Endothelial cell of umbilical vein (primary cell): ENCODE measurements at regions not wholly inside any gene's neighbourhood (a gene's known extent, or its start where the extent isn't known, plus 50 kb on each side); places are given as distances from the start of the nearest gene placed in this dataset.

Experiments
- BruUV-seq: library from RNA; stranded (reverse); fragments of 400-500 nt; replicated peaks from 2 replicates; lab custom pipeline; 2021; lab: Mats Ljungman, UMichigan
- CTCF ChIA-PET: fragments of 300-600, 350-600 bp; sonication (Branson Sonifier 250); formaldehyde crosslinking; loops from one replicate; lab custom pipeline; 2021; ENCODE audit warnings: antibody characterized with exemption, inconsistent platforms; lab: Charles Lee
- POLR2A ChIA-PET: fragments of 300-600, 350-600 bp; sonication (Branson Sonifier 250); formaldehyde crosslinking; loops from one replicate; lab custom pipeline; 2021; ENCODE audit warnings: antibody characterized with exemption, inconsistent platforms; lab: Charles Lee
- DNase-seq: peaks from one replicate; pipeline ENCODE4 v3.0.0-alpha.2; 2011; ENCODE audit warnings: low read depth, low spot score
- FAIRE-seq: peaks from 2 replicates; lab custom pipeline; 2011; peaks lifted over from hg19 to GRCh38; lab: Jason Lieb, UNC
- H2AFZ ChIP-seq: 2 replicates; pipeline ENCODE4 v1.6.0; 2012; ENCODE audit warnings: low read depth, low read length, control low read depth, inconsistent platforms
- H3K27ac ChIP-seq: 2 replicates; pipeline ENCODE4 v1.5.1; 2011; ENCODE audit warnings: low read depth, mild to moderate bottlenecking, control low read depth, low read length, moderate library complexity; ENCODE audit not compliant: insufficient read depth
- H3K27me3 ChIP-seq, 2 experiments: 2 replicates each; pipeline versions ENCODE4 v1.6.0 to v1.6.1; 2011; ENCODE audit warnings: low read length in 2 of 2, mixed read lengths in 1 of 2; ENCODE audit not compliant: control insufficient read depth in 2 of 2, insufficient read depth in 2 of 2
- H3K36me3 ChIP-seq, 2 experiments: 2 replicates in 1 of 2; 3 replicates in 1 of 2; pipeline ENCODE4 v1.5.1; 2011; ENCODE audit warnings: low read length in 2 of 2, mild to moderate bottlenecking in 1 of 2, moderate library complexity in 1 of 2; ENCODE audit not compliant: control insufficient read depth in 2 of 2, insufficient read depth in 2 of 2; ENCODE audit errors: extremely low read depth in 1 of 2
- H3K4me1 ChIP-seq: 3 replicates; pipeline ENCODE4 v1.5.1; 2011; ENCODE audit warnings: mild to moderate bottlenecking, low read length; ENCODE audit not compliant: control insufficient read depth, insufficient read depth; ENCODE audit errors: extremely low read depth
- H3K4me2 ChIP-seq: 2 replicates; pipeline ENCODE4 v1.6.1; 2011; ENCODE audit warnings: low read length, control low read depth, mixed read lengths; ENCODE audit not compliant: insufficient read depth
- H3K4me3 ChIP-seq, 3 experiments: fragments of 200-600 bp in 1 of 3; sonication (generic), shearing (Covaris generic) in 1 of 3; replicated peaks in 1 of 3; 2 replicates each; pipeline ENCODE4 v1.5.1; 2011 to 2016; ENCODE audit warnings: control low read depth in 3 of 3, low read length in 3 of 3, mild to moderate bottlenecking in 2 of 3, inconsistent platforms in 1 of 3, low read depth in 1 of 3, moderate library complexity in 1 of 3; ENCODE audit not compliant: insufficient read depth in 1 of 3
- H3K79me2 ChIP-seq: 2 replicates; pipeline ENCODE4 v1.6.0; 2012; ENCODE audit warnings: low read length, inconsistent platforms; ENCODE audit not compliant: control insufficient read depth, insufficient read depth
- H3K9ac ChIP-seq: replicated peaks from 2 replicates; pipeline ENCODE3; 2011; ENCODE audit warnings: low read length, control low read depth; ENCODE audit not compliant: insufficient read depth; ENCODE audit errors: extremely low read depth
- H3K9me1 ChIP-seq: replicated peaks from 3 replicates; pipeline ENCODE4 v1.6.0; 2011; ENCODE audit warnings: mild to moderate bottlenecking, low read length; ENCODE audit not compliant: control insufficient read depth, insufficient read depth; ENCODE audit errors: extremely low read depth
- H3K9me3 ChIP-seq: replicated peaks from 2 replicates; pipeline ENCODE4 v1.5.1; 2012; ENCODE audit warnings: low read length, inconsistent platforms; ENCODE audit not compliant: control insufficient read depth, insufficient read depth
- H4K20me1 ChIP-seq: replicated peaks from 2 replicates; pipeline ENCODE3; 2011; ENCODE audit warnings: mild to moderate bottlenecking, low read length; ENCODE audit not compliant: control insufficient read depth, insufficient read depth; ENCODE audit errors: extremely low read depth
- CTCF ChIP-seq, 2 donors: IDR thresholded peaks; 1 replicate in 1 of 2; 2 replicates in 1 of 2; pipeline ENCODE4 v1.5.1; 2011; ENCODE audit warnings: low read length in 2 of 2, mild to moderate bottlenecking in 2 of 2, moderate library complexity in 2 of 2, control low read depth in 1 of 2, inconsistent platforms in 1 of 2, low read depth in 1 of 2; ENCODE audit not compliant: insufficient read depth in 1 of 2; ENCODE audit errors: extremely low read depth in 1 of 2
- EZH2 ChIP-seq: IDR thresholded peaks from 2 replicates; pipeline ENCODE4 v1.6.1; 2012; ENCODE audit warnings: borderline replicate concordance, low read depth, mild to moderate bottlenecking, moderate library complexity, low read length, inconsistent platforms; ENCODE audit not compliant: severe bottlenecking
- FOS ChIP-seq: IDR thresholded peaks from 2 replicates; pipeline ENCODE4 v1.6.1; 2011; ENCODE audit warnings: mild to moderate bottlenecking, low read length, moderate library complexity, borderline replicate concordance; ENCODE audit not compliant: insufficient read depth
- GATA2 ChIP-seq: IDR thresholded peaks from 2 replicates; pipeline ENCODE4 v1.7.0; 2011; ENCODE audit warnings: low read depth, mild to moderate bottlenecking, moderate library complexity, mixed read lengths, low read length; ENCODE audit not compliant: insufficient read length, insufficient read depth
- JUN ChIP-seq: IDR thresholded peaks from 2 replicates; pipeline ENCODE4 v1.6.1; 2011; ENCODE audit warnings: borderline replicate concordance, low read depth; ENCODE audit not compliant: insufficient read length, insufficient read depth
- MAX ChIP-seq: IDR thresholded peaks from 2 replicates; pipeline ENCODE4 v1.6.1; 2011; ENCODE audit not compliant: insufficient read depth, insufficient read length
- MYC ChIP-seq: IDR thresholded peaks from one replicate; pipeline ENCODE4 v1.6.1; 2011; ENCODE audit warnings: mild to moderate bottlenecking, low read depth, low read length
- POLR2A ChIP-seq: IDR thresholded peaks from 2 replicates; pipeline ENCODE4 v1.6.1; 2012; ENCODE audit warnings: low read depth, mild to moderate bottlenecking, control low read depth, low read length
- POLR2AphosphoS5 ChIP-seq: IDR thresholded peaks from 2 replicates; pipeline ENCODE4 v1.6.1; 2012; ENCODE audit warnings: low read depth, mild to moderate bottlenecking, control low read depth, low read length, moderate library complexity; ENCODE audit not compliant: insufficient read depth
- dilution Hi-C: fragments of 300-500 bp; cut with MboI; formaldehyde crosslinking; loops from one replicate; pipeline ENCODE4 v1.15.0; 2019; ENCODE audit warnings: low sequenced_read_pairs; ENCODE audit not compliant: extremely low pct_ligation_motif_present
- intact Hi-C: fragments of 100-400 bp; cut with micrococcal nuclease; formaldehyde crosslinking; loops from one replicate; pipeline ENCODE4 v1.10.0; 2022

- no peaks in the 10 kb centered on the region for H3K27me3 ChIP-seq
- H3K9ac ChIP-seq = no peak overlapping the region
- H3K4me3 ChIP-seq = no peak overlapping the region
- no peaks in the 10 kb centered on the region for H3K9me1 ChIP-seq
- CTCF ChIA-PET = no interaction called here
- no peak overlapping the region for H3K27ac ChIP-seq
- no peak overlapping the region for H3K4me2 ChIP-seq
- FAIRE-seq (no peak), DNase-seq (no peak)
- no peaks in the 10 kb centered on the region for H3K4me1 ChIP-seq
- no peak for TF ChIP-seq FOS
- no peak for TF ChIP-seq JUN
- TF ChIP-seq POLR2A = no peak
- BruUV-seq = no TSS peak
- H4K20me1 ChIP-seq = no peaks in the 10 kb centered on the region
- intact Hi-C loops (no loop called here), dilution Hi-C loops (no loop called here)
- no peaks in the 10 kb centered on the region for H3K79me2 ChIP-seq
- no peaks in the 10 kb centered on the region for H3K9me3 ChIP-seq
- H3K36me3 ChIP-seq = no peaks in the 10 kb centered on the region
- H2AFZ ChIP-seq = no peak overlapping the region
- POLR2A ChIA-PET = no interaction called here
Observed at GRCh38 chr3:63061449-63061848, 186.2 kb upstream of the CADPS start.

GRCh38 chr3:63064209-63064755 is 189.1 kb upstream of the CADPS start:
- Histone ChIP-seq H3K4me1 (no peaks in the 10 kb centered on the region), H4K20me1 (no peaks in the 10 kb centered on the region), H3K27me3 (no peaks in the 10 kb centered on the region), H3K9me1 (no peaks in the 10 kb centered on the region), H3K4me3 (no peak overlapping the region), H3K4me2 (no peak overlapping the region), H3K9me3 (no peaks in the 10 kb centered on the region), H3K36me3 (no peaks in the 10 kb centered on the region), H3K79me2 (no peaks in the 10 kb centered on the region), H3K27ac (no peak overlapping the region), H2AFZ (no peak overlapping the region), H3K9ac (no peak overlapping the region)
- intact Hi-C loops (no loop called here), dilution Hi-C loops (no loop called here)
- BruUV-seq = no TSS peak
- FAIRE-seq = no peak
- POLR2A ChIA-PET = no interaction called here
- no peak for TF ChIP-seq POLR2AphosphoS5
- TF ChIP-seq GATA2 = no peak
- no peak for TF ChIP-seq CTCF (IDR thresholded peaks at IDR 0.05; ENCODE audit: extremely low read depth in 1 of 2, insufficient read depth in 1 of 2, low read depth in 1 of 2, low read length in 2 of 2)
- TF ChIP-seq JUN = no peak
- no peak for TF ChIP-seq MAX
- no peak for TF ChIP-seq POLR2A
- no peak for TF ChIP-seq MYC
- no peak for TF ChIP-seq FOS
- no peak for TF ChIP-seq EZH2
- CTCF ChIA-PET = no interaction called here
- DNase-seq = no peak
